ENCODE measurements at regions not wholly inside any gene's neighbourhood (a gene's known extent, or its start where the extent isn't known, plus 50 kb on each side); places are given as distances from the start of the nearest gene placed in this dataset.

- ATAC-seq (ENCODE audit: low read depth) (no peak), DNase-seq (no peak)
- WGBS, 2 experiments (ENCODE audit: extremely low coverage in 2 of 2, insufficient read length in 1 of 2) = 74% methylated on average over 8 of the region's 21 CpGs; no CpG with 5 or more reads in 1 of the 2 experiments
- Histone ChIP-seq H4K5ac (ENCODE audit: low read depth, low read length) (no peak overlapping the region), H2BK15ac (ENCODE audit: low read depth, low read length) (no peak overlapping the region), H3K9me3 (ENCODE audit: control insufficient read depth, insufficient read depth, low read length) (peaks cover 16% of the 10 kb centered on the region), H3K14ac (replicated peaks; ENCODE audit: low read depth, low read length) (no peak overlapping the region), H3K18ac (ENCODE audit: low read depth, low read length) (no peak overlapping the region), H3K36me3 (ENCODE audit: control insufficient read depth, insufficient read depth, low read length) (no peaks in the 10 kb centered on the region), H3K79me1 (ENCODE audit: low read depth in 1 of 2, low read length in 2 of 2) (no peaks in the 10 kb centered on the region), H2AK5ac (ENCODE audit: low read depth, low read length) (no peak overlapping the region), H3K4me3 (ENCODE audit: insufficient read depth, low read depth, low read length) (no peak overlapping the region), H2AK9ac (replicated peaks; ENCODE audit: low read depth, low read length, poor library complexity) (no peak overlapping the region), H3K9ac (ENCODE audit: low read depth, low read length) (no peak overlapping the region), H3K4me1 (ENCODE audit: control insufficient read depth, insufficient read depth, low read length) (no peaks in the 10 kb centered on the region), H2BK120ac (ENCODE audit: low read depth, low read length) (no peak overlapping the region), H2AFZ (replicated peaks; ENCODE audit: low read length, poor library complexity) (no peak overlapping the region), H3K27me3 (ENCODE audit: control insufficient read depth, insufficient read depth, low read length) (no peaks in the 10 kb centered on the region), H2BK20ac (ENCODE audit: low read depth, low read length) (no peak overlapping the region), H2BK5ac (ENCODE audit: low read depth, low read length, poor library complexity, severe bottlenecking) (no peak overlapping the region), H3K27ac (ENCODE audit: insufficient read depth, low read length) (no peak overlapping the region), H3K4ac (ENCODE audit: low read depth, low read length) (no peak overlapping the region), H3K4me2 (ENCODE audit: low read depth, low read length) (no peak overlapping the region), H3K56ac (ENCODE audit: extremely low read depth, insufficient read depth, low read length) (no peak overlapping the region), H4K8ac (ENCODE audit: low read depth in 2 of 2, low read length in 2 of 2) (no peak overlapping the region), H3K9me1 (ENCODE audit: insufficient read depth, low read length) (no peaks in the 10 kb centered on the region), H3K23ac (ENCODE audit: low read depth, low read length) (no peak overlapping the region), H4K20me1 (ENCODE audit: insufficient read depth, low read length) (no peaks in the 10 kb centered on the region), H4K91ac (ENCODE audit: insufficient read depth, low read depth, low read length) (no peak overlapping the region)
- dilution Hi-C loops (cut with HindIII; ENCODE audit: low sequenced_read_pairs, unreplicated experiment) = no loop called here
- TF ChIP-seq RFX5 (IDR thresholded peaks at IDR 0.05; ENCODE audit: low read depth, low read length) = no peak
- BruUV-seq (replicated peaks) = no TSS peak
- intact Hi-C loops (cut with micrococcal nuclease) = no loop called here
- ChIA-PET CTCF (no interaction called here), POLR2A (ENCODE audit: unreplicated experiment) (no interaction called here)
- in situ Hi-C loops (cut with MboI; ENCODE audit: low sequenced_read_pairs) = no loop called here
These were observed 366.4 kb upstream of the POM121L12 start for GRCh38 chr7:52669031-52669430.
